Activated B cell treated with CpG ODN at 0.5 μM for 24 hours (primary cell): ENCODE measurements at regions not wholly inside any gene's neighbourhood (a gene's known extent, or its start where the extent isn't known, plus 50 kb on each side); places are given as distances from the start of the nearest gene placed in this dataset.

Experiments used
- ATAC-seq: fragments of 200-7000 bp; cut with Tn5 transposase; one replicate; pipeline ENCODE4 v1.10.0; 2021; ENCODE audit warnings: low read depth, mild to moderate bottlenecking, moderate library complexity
- CTCF ChIA-PET: fragments of 350-600 bp; sonication (Branson Sonifier 250); formaldehyde crosslinking; loops from one replicate; lab custom pipeline; 2021; ENCODE audit warnings: antibody characterized with exemption; lab: Charles Lee
- POLR2A ChIA-PET: fragments of 350-600 bp; sonication (Branson Sonifier 250); formaldehyde crosslinking; loops from one replicate; lab custom pipeline; 2021; ENCODE audit warnings: antibody characterized with exemption; lab: Charles Lee
- DNase-seq: peaks from one replicate; pipeline ENCODE4 v3.0.0; 2022
- H3K27ac Mint-ChIP-seq: one replicate; pipeline ENCODE4 v1.8.0; 2020; ENCODE audit warnings: mixed read lengths
- H3K27me3 Mint-ChIP-seq: one replicate; pipeline ENCODE4 v1.8.0; 2021; ENCODE audit warnings: mixed read lengths
- H3K36me3 Mint-ChIP-seq: one replicate; pipeline ENCODE4 v1.8.0; 2021; ENCODE audit warnings: low read depth, mixed read lengths
- H3K4me1 Mint-ChIP-seq: one replicate; pipeline ENCODE4 v1.8.0; 2021; ENCODE audit warnings: mixed read lengths
- H3K4me3 Mint-ChIP-seq: one replicate; pipeline ENCODE4 v1.8.0; 2020; ENCODE audit warnings: mild to moderate bottlenecking, mixed read lengths
- H3K9me3 Mint-ChIP-seq: one replicate; pipeline ENCODE4 v1.8.0; 2020; ENCODE audit warnings: mixed read lengths
- intact Hi-C: fragments of 100-400 bp; cut with micrococcal nuclease; formaldehyde crosslinking; loops from one replicate; pipeline ENCODE4 v1.15.1; 2024
- TF ChIP-seq, protein P1 (sequence below): fragments of 200-600 bp; IDR thresholded peaks from one replicate; pipeline ENCODE4 v1.8.0; 2022; ENCODE audit warnings: antibody characterized with exemption, mild to moderate bottlenecking

DNA sequence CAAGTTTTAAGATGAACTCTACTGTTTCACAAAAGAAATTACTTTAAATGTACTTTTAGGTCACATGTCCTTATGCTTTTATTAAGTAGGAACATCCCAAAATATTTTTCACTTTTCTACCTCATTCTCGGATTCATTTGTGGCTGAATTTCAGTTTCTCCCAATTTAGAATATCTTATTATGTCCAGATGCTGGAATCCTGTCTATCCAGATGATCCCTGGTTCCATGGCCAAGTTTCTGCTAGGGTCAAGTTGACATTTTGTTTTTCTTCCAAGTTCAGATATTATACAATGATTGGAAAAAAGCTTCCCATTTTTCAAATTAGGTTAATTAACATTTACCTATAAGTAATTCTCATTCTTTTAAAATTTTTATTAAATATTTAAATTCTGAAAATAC is 181.8 kb upstream of the SLC16A7 start:
- ATAC-seq = no peak
- Mint-ChIP-seq H3K4me3 (no peak overlapping the region), H3K4me1 (no peaks in the 10 kb centered on the region), H3K27me3 (no peaks in the 10 kb centered on the region), H3K36me3 (no peaks in the 10 kb centered on the region), H3K27ac (no peak overlapping the region), H3K9me3 (no peaks in the 10 kb centered on the region)
- CTCF ChIA-PET = no interaction called here
- intact Hi-C loops = no loop called here
- POLR2A ChIA-PET = interaction anchor here (0.6 kb wide), 1 partner anchor 109 kb away, joined by 3 read pairs; no protein-coding TSS in a partner anchor
- TF ChIP-seq, protein P1, sequence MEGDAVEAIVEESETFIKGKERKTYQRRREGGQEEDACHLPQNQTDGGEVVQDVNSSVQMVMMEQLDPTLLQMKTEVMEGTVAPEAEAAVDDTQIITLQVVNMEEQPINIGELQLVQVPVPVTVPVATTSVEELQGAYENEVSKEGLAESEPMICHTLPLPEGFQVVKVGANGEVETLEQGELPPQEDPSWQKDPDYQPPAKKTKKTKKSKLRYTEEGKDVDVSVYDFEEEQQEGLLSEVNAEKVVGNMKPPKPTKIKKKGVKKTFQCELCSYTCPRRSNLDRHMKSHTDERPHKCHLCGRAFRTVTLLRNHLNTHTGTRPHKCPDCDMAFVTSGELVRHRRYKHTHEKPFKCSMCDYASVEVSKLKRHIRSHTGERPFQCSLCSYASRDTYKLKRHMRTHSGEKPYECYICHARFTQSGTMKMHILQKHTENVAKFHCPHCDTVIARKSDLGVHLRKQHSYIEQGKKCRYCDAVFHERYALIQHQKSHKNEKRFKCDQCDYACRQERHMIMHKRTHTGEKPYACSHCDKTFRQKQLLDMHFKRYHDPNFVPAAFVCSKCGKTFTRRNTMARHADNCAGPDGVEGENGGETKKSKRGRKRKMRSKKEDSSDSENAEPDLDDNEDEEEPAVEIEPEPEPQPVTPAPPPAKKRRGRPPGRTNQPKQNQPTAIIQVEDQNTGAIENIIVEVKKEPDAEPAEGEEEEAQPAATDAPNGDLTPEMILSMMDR = no peak
- no peak for DNase-seq

DNA sequence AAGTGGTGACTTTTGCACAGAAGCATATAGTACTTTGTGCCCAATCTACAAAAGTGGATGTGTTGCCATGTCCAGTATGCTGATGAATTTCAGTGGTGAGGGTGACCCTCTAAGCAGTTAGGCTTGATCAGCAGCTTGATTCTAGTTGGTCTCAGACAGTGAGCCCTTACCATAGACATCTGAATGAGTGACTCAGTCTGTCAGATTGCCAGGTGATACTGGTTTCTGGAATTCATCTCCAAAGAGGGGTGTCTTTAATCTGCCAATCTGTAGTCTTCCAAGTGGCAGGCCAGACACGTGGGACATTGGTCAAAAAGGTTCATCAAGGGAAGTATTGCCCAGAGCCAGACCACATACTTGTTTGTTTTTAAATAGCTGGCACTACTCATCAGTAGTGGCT is 187.4 kb upstream of the SLC16A7 start:
- ChIA-PET POLR2A (no interaction called here), CTCF (no interaction called here)
- H3K27me3 Mint-ChIP-seq = peaks cover 2% of the 10 kb centered on the region
- H3K36me3 Mint-ChIP-seq = no peaks in the 10 kb centered on the region
- ATAC-seq = no peak
- H3K4me1 Mint-ChIP-seq = no peaks in the 10 kb centered on the region
- H3K27ac Mint-ChIP-seq = no peak overlapping the region
- DNase-seq = no peak
- intact Hi-C loops = no loop called here
- no peaks in the 10 kb centered on the region for H3K9me3 Mint-ChIP-seq
- H3K4me3 Mint-ChIP-seq = no peak overlapping the region
- TF ChIP-seq, protein P1 = no peak

DNA sequence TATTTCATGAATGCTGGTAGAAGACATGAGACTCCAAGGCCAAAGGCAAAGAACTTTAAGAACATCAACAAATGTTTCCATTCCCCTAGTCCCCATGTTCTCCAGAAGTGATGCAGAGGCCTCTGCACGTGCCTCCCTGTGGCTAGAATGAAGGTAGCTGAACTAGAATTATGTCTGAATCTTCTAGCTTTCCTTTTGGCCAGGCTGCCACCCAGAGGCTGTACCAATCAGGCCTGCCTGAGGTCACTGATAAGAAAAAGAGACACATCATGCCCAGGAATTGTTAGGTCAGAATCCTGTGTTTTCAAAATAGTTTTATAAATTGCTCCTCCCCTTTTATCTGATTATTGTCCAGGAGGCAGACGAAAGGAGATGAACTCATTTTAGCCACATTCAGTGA is 188.0 kb upstream of the SLC16A7 start:
- DNase-seq = no peak
- CTCF ChIA-PET = interaction anchor here (1.3 kb wide), 1 partner anchor 400 kb away, joined by 3 read pairs; no protein-coding TSS in a partner anchor
- H3K27ac Mint-ChIP-seq = no peak overlapping the region
- TF ChIP-seq, protein P1 = no peak
- H3K9me3 Mint-ChIP-seq = no peaks in the 10 kb centered on the region
- no peaks in the 10 kb centered on the region for H3K4me1 Mint-ChIP-seq
- intact Hi-C loops = no loop called here
- no peak overlapping the region for H3K4me3 Mint-ChIP-seq
- POLR2A ChIA-PET = no interaction called here
- no peak for ATAC-seq
- H3K36me3 Mint-ChIP-seq = no peaks in the 10 kb centered on the region
- peaks cover 2% of the 10 kb centered on the region for H3K27me3 Mint-ChIP-seq

DNA sequence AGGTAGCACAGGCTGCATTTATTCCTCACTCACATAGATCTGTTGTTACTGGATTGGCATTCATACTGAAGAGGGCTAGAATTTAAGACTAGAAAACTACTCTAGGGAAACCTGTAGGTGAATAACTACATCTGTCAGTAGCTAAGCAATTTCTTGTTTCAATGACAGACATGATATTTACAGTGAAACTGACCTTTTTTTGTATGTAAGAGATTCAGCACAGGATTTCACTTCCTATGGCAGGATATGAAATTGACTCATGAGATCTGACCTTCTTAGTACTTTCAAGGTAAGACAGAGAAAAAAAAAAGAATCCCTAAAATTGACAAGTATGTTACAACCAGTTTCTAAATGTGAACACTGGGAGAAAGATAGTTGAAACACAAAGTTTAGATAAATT is 189.8 kb upstream of the SLC16A7 start:
- H3K9me3 Mint-ChIP-seq = no peaks in the 10 kb centered on the region
- CTCF ChIA-PET = interaction anchor here (0.8 to 2.1 kb wide), 5 partner anchors 15 to 429 kb away, joined by 3 to 5 read pairs (median 3); no protein-coding TSS in a partner anchor
- intact Hi-C loops = no loop called here

DNA sequence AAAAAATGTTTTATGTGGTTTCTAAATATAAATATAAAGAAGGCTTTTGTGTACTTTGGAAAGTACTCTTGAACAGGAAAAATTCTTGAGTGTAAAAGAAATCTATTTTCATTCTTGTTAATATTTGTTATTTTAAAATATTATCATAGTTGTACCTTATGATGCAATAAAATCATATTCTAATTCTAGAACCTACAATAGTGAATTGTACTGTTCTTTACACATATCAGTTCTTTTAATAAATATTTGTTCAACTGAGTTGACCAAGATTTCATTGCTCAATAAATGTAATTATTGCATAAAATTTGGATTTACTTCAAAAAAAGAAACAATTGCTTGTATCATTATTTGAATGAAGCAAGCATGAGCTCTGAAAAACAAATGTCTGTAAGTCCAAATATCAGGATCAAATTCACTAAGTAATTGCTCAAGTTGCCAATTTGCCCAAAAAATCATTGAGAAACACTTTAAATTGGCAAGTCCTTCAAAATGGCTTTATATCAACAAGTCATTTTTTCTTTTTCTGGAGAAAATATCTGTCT is 191.6 kb upstream of the SLC16A7 start:
- intact Hi-C loops = no loop called here
- Mint-ChIP-seq H3K36me3 (no peaks in the 10 kb centered on the region), H3K4me3 (no peak overlapping the region), H3K27me3 (peaks cover 2% of the 10 kb centered on the region), H3K4me1 (no peaks in the 10 kb centered on the region), H3K27ac (no peak overlapping the region), H3K9me3 (no peaks in the 10 kb centered on the region)
- ATAC-seq (no peak), DNase-seq (no peak)
- ChIA-PET POLR2A (no interaction called here), CTCF (interaction anchor here (1.0 to 1.5 kb wide), 5 partner anchors 24 to 431 kb away, joined by 3 to 27 read pairs (median 3); no protein-coding TSS in a partner anchor)
- TF ChIP-seq, protein P1 = no peak

More for the DNA sequence above, 189.8 kb upstream of the SLC16A7 start:
- Mint-ChIP-seq H3K27me3 (peaks cover 2% of the 10 kb centered on the region), H3K4me1 (no peaks in the 10 kb centered on the region), H3K36me3 (no peaks in the 10 kb centered on the region), H3K4me3 (no peak overlapping the region), H3K27ac (no peak overlapping the region)
- no peak for ATAC-seq
- TF ChIP-seq, protein P1 = no peak
- no peak for DNase-seq
- POLR2A ChIA-PET = no interaction called here
